IMR-90 (cell line): ENCODE measurements at regions not wholly inside any gene's neighbourhood (a gene's known extent, or its start where the extent isn't known, plus 50 kb on each side); places are given as distances from the start of the nearest gene placed in this dataset.

ENCODE experiments used
- BHLHE40 ChIP-seq: fragments of 150-350 bp; IDR thresholded peaks from 2 replicates; pipeline ENCODE4 v1.6.1; 2016; ENCODE audit warnings: mild to moderate bottlenecking, low read depth, low read length
- MAFK ChIP-seq: IDR thresholded peaks from 2 replicates; pipeline ENCODE4 v1.6.1; 2012; ENCODE audit warnings: low read depth, low read length, improper control_type of control experiment
- POLR2A ChIP-seq: IDR thresholded peaks from 2 replicates; pipeline ENCODE4 v1.6.1; 2012; ENCODE audit warnings: mild to moderate bottlenecking, low read depth, low read length
- RAD21 ChIP-seq: IDR thresholded peaks from 2 replicates; pipeline ENCODE4 v1.6.1; 2012; ENCODE audit warnings: low read length, improper control_type of control experiment
- RCOR1 ChIP-seq: IDR thresholded peaks from 2 replicates; pipeline ENCODE4 v1.6.1; 2012; ENCODE audit warnings: mild to moderate bottlenecking, low read length, improper control_type of control experiment; ENCODE audit not compliant: insufficient replicate concordance
- SMC3 ChIP-seq: fragments of 150-350 bp; IDR thresholded peaks from 2 replicates; pipeline ENCODE4 v1.6.1; 2016; ENCODE audit warnings: low read depth, mild to moderate bottlenecking, antibody characterized with exemption, low read length, moderate library complexity
- TF ChIP-seq, protein P1 (sequence below): conservative IDR thresholded peaks from 2 replicates; pipeline ENCODE4 v1.5.1; 2012; ENCODE audit warnings: mild to moderate bottlenecking, low read depth, low read length, improper control_type of control experiment
- TF ChIP-seq, protein P2 (sequence below): fragments of 150-350 bp; IDR thresholded peaks from 2 replicates; pipeline ENCODE4 v1.6.1; 2017; ENCODE audit warnings: mild to moderate bottlenecking, antibody characterized with exemption, low read length, low read depth
- TF ChIP-seq, protein P3 (sequence below): fragments of 150-350 bp; IDR thresholded peaks from 2 replicates; pipeline ENCODE4 v1.6.1; 2016; ENCODE audit warnings: low read depth, mild to moderate bottlenecking, low read length, moderate library complexity, borderline replicate concordance

DNA sequence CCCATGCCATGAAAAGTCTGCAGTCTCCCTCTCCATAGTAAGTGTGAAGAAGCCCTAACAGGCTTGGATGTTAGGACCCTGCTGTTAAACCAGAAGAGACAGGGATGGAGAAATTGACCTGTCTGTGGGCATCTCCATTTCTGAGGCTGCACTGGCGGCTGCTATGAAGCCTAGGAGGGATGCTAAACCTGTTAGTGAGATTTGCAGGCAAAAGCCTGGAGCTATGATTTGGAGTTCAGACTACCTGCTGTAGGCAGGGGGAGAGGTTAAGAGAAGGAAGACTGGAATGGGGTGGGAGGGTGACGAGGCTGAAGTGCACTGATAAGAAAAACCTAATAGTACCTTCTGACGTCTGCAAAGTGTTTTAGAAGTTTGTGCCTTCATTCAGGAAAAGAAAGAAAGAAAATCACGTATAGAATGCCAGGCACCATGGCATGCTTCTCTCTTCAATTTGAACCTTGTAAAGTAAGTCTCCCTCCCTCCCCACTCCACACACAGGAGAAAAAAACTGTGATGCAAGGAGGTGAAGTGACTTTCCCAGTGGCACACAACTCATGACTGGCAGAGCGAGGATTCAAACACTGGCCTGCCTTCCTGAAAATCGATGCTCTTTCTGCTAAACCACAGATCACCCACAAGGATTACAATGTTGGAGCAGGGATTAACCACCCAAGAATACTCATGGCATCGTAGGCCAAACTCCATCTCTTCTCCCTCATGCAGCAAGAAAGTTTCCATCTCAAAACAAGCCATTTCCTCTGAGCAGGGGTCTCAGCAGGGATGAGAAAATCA, 98.5 kb upstream of the PKDCC start:
- TF ChIP-seq, protein P1, sequence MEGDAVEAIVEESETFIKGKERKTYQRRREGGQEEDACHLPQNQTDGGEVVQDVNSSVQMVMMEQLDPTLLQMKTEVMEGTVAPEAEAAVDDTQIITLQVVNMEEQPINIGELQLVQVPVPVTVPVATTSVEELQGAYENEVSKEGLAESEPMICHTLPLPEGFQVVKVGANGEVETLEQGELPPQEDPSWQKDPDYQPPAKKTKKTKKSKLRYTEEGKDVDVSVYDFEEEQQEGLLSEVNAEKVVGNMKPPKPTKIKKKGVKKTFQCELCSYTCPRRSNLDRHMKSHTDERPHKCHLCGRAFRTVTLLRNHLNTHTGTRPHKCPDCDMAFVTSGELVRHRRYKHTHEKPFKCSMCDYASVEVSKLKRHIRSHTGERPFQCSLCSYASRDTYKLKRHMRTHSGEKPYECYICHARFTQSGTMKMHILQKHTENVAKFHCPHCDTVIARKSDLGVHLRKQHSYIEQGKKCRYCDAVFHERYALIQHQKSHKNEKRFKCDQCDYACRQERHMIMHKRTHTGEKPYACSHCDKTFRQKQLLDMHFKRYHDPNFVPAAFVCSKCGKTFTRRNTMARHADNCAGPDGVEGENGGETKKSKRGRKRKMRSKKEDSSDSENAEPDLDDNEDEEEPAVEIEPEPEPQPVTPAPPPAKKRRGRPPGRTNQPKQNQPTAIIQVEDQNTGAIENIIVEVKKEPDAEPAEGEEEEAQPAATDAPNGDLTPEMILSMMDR: no peak
- TF ChIP-seq RAD21: no peak
- TF ChIP-seq, protein P2, sequence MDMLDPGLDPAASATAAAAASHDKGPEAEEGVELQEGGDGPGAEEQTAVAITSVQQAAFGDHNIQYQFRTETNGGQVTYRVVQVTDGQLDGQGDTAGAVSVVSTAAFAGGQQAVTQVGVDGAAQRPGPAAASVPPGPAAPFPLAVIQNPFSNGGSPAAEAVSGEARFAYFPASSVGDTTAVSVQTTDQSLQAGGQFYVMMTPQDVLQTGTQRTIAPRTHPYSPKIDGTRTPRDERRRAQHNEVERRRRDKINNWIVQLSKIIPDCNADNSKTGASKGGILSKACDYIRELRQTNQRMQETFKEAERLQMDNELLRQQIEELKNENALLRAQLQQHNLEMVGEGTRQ: no peak
- no peak for TF ChIP-seq MAFK
- no peak for TF ChIP-seq POLR2A
- no peak for TF ChIP-seq SMC3
- no peak for TF ChIP-seq RCOR1
- TF ChIP-seq, protein P3, sequence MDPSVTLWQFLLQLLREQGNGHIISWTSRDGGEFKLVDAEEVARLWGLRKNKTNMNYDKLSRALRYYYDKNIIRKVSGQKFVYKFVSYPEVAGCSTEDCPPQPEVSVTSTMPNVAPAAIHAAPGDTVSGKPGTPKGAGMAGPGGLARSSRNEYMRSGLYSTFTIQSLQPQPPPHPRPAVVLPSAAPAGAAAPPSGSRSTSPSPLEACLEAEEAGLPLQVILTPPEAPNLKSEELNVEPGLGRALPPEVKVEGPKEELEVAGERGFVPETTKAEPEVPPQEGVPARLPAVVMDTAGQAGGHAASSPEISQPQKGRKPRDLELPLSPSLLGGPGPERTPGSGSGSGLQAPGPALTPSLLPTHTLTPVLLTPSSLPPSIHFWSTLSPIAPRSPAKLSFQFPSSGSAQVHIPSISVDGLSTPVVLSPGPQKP: no peak
- no peak for TF ChIP-seq BHLHE40
